DOHH2 (cell line): ENCODE measurements at regions not wholly inside any gene's neighbourhood (a gene's known extent, or its start where the extent isn't known, plus 50 kb on each side); places are given as distances from the start of the nearest gene placed in this dataset.

Experiments
- H3F3A ChIP-seq: fragments of 200-600 bp; sonication (generic), shearing (Covaris generic); 2 replicates; pipeline ENCODE4 v1.6.0; 2016; ENCODE audit warnings: antibody characterized with exemption, mild to moderate bottlenecking; ENCODE audit not compliant: control insufficient read depth, insufficient read depth
- H3K27ac ChIP-seq: fragments of 200-600 bp; sonication (generic); 2 replicates; pipeline ENCODE4 v1.5.1; 2014; ENCODE audit warnings: low read depth, mild to moderate bottlenecking, low read length, moderate library complexity
- H3K27me3 ChIP-seq: fragments of 200-600 bp; sonication (generic); 2 replicates; pipeline ENCODE4 v1.6.1; 2014; ENCODE audit warnings: mild to moderate bottlenecking, low read length, mixed read lengths; ENCODE audit not compliant: control insufficient read depth
- H3K36me3 ChIP-seq: fragments of 200-600 bp; sonication (generic); 2 replicates; pipeline ENCODE4 v1.6.1; 2014; ENCODE audit warnings: mild to moderate bottlenecking, low read length, moderate library complexity, mixed read lengths; ENCODE audit not compliant: control insufficient read depth
- H3K4me1 ChIP-seq: fragments of 200-600 bp; sonication (generic); 2 replicates; pipeline ENCODE4 v1.6.1; 2014; ENCODE audit warnings: mild to moderate bottlenecking, low read length, mixed read lengths; ENCODE audit not compliant: control insufficient read depth
- H3K4me2 ChIP-seq: fragments of 200-600 bp; sonication (generic); 2 replicates; pipeline ENCODE4 v1.6.0; 2014; ENCODE audit warnings: mild to moderate bottlenecking, low read length, moderate library complexity
- H3K4me3 ChIP-seq: fragments of 200-600 bp; sonication (generic); 2 replicates; pipeline ENCODE4 v1.5.1; 2014; ENCODE audit warnings: mild to moderate bottlenecking, low read length, mixed read lengths
- H3K79me2 ChIP-seq: fragments of 200-600 bp; sonication (generic); 2 replicates; pipeline ENCODE4 v1.6.1; 2014; ENCODE audit warnings: mild to moderate bottlenecking, low read length, mixed read lengths; ENCODE audit not compliant: control insufficient read depth
- H3K9me2 ChIP-seq: fragments of 200-600 bp; sonication (generic); replicated peaks from 2 replicates; pipeline ENCODE4 v1.6.1; 2014; ENCODE audit warnings: mild to moderate bottlenecking, low read length, mixed read lengths; ENCODE audit not compliant: control insufficient read depth
- H3K9me3 ChIP-seq: fragments of 200-600 bp; sonication (generic); 2 replicates; pipeline ENCODE4 v1.6.1; 2014; ENCODE audit warnings: antibody characterized with exemption, low read length, mixed read lengths; ENCODE audit not compliant: control insufficient read depth, insufficient read depth
- H4K20me1 ChIP-seq: fragments of 200-600 bp; sonication (generic); 2 replicates; pipeline ENCODE4 v1.6.0; 2014; ENCODE audit warnings: low read depth, mild to moderate bottlenecking, antibody characterized with exemption, low read length, moderate library complexity; ENCODE audit not compliant: control insufficient read depth, insufficient read depth
- EZH2phosphoT487 ChIP-seq: fragments of 200-600 bp; sonication (generic); IDR thresholded peaks from 2 replicates; pipeline ENCODE4 v1.6.1; 2017; ENCODE audit warnings: borderline replicate concordance, mild to moderate bottlenecking, antibody characterized with exemption, low read length, moderate library complexity, mixed read lengths
- TF ChIP-seq, protein P1 (sequence below): fragments of 200-600 bp; sonication (generic); IDR thresholded peaks from one replicate; pipeline ENCODE4 v1.5.1; 2014; ENCODE audit warnings: antibody characterized with exemption, mild to moderate bottlenecking, low read depth, low read length; ENCODE audit not compliant: poor library complexity, severe bottlenecking

DNA sequence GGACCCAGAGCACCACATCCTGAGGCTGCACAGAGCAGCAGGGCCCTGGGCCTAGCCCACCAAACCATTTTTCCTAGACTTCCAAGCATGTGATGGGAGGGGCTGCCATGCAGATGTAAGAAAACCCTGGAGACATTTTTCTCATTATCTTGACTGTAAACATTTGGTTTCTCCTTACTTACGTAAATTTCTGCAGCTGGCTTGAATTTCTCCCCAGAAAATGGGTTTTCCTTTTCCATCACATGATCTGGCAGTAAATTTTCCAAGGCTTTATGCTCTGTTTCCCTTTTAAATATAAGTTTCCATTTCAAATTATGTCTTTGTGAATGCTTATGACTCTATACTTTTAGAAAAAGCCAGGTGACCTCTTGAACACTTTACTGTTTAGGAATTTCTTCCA, 945.9 kb upstream of the NDST4 start:
- Histone ChIP-seq H3K9me2 (no peaks in the 10 kb centered on the region; the same call in 1 of the 2 replicates), H3K79me2 (no peaks in the 10 kb centered on the region), H3K4me2 (no peak overlapping the region), H3F3A (no peaks in the 10 kb centered on the region), H3K4me3 (no peak overlapping the region), H3K36me3 (no peaks in the 10 kb centered on the region), H3K4me1 (no peaks in the 10 kb centered on the region), H3K27me3 (no peaks in the 10 kb centered on the region), H4K20me1 (no peaks in the 10 kb centered on the region), H3K27ac (no peak overlapping the region), H3K9me3 (no peaks in the 10 kb centered on the region)
- TF ChIP-seq EZH2phosphoT487 = no peak
- TF ChIP-seq, protein P1, sequence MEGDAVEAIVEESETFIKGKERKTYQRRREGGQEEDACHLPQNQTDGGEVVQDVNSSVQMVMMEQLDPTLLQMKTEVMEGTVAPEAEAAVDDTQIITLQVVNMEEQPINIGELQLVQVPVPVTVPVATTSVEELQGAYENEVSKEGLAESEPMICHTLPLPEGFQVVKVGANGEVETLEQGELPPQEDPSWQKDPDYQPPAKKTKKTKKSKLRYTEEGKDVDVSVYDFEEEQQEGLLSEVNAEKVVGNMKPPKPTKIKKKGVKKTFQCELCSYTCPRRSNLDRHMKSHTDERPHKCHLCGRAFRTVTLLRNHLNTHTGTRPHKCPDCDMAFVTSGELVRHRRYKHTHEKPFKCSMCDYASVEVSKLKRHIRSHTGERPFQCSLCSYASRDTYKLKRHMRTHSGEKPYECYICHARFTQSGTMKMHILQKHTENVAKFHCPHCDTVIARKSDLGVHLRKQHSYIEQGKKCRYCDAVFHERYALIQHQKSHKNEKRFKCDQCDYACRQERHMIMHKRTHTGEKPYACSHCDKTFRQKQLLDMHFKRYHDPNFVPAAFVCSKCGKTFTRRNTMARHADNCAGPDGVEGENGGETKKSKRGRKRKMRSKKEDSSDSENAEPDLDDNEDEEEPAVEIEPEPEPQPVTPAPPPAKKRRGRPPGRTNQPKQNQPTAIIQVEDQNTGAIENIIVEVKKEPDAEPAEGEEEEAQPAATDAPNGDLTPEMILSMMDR = no peak

- Histone ChIP-seq H3K36me3 (no peaks in the 10 kb centered on the region), H3K79me2 (no peaks in the 10 kb centered on the region), H3K4me1 (no peaks in the 10 kb centered on the region), H3K4me2 (no peak overlapping the region), H4K20me1 (no peaks in the 10 kb centered on the region), H3K27ac (no peak overlapping the region), H3K9me3 (no peaks in the 10 kb centered on the region), H3K4me3 (no peak overlapping the region), H3K9me2 (no peaks in the 10 kb centered on the region), H3F3A (no peaks in the 10 kb centered on the region), H3K27me3 (no peaks in the 10 kb centered on the region)
- no peak for TF ChIP-seq EZH2phosphoT487
- TF ChIP-seq, protein P1 = no peak
Measured at GRCh38 chr4:116058129-116058528, 944.7 kb upstream of the NDST4 start.

DNA sequence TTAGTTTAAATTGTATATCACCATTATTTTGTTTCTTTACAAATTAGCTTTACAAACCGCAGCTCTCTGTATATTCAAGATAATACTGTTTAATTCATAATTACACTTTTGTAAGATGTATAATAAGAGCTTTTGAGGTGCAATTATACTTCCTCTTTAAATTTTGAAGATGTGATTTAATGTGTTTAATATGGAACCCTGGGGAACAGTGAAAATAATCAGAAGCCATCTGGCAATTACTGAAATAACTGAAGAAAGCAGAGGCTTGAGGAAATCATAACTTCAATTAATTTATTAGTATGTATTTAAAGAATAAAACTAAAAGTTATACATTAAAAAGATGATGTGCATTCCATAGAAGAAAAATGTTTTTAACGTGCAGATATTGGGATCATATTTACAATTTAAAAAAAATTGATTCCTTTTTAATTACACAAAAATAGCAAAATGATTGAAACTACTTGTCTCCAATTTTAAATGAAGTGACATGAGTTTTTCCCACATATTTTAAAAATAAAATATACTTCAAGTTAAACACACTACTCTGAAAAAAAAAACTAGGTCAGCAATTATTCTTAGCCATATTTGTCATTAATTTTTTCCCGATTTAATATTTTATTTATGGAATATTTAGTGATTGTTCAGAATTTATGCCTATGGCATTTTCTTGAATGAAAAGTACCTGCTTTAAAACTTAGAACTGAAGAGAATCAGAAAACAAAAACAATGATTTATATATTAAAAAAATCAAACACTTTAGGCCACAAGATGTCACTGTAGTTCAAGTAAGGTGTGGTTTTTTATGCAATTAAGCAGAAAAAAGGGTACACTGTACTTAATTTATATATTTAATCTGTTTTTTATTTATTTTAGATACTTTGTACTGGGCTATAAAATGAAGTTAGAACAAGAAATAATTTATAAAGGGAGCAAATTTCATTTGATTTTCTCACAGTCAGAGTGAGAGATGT, 942.7 kb upstream of the NDST4 start:
- H4K20me1 ChIP-seq = no peaks in the 10 kb centered on the region
- no peaks in the 10 kb centered on the region for H3K9me2 ChIP-seq
- H3K79me2 ChIP-seq = no peaks in the 10 kb centered on the region
- H3F3A ChIP-seq = no peaks in the 10 kb centered on the region
- no peak overlapping the region for H3K4me2 ChIP-seq
- no peak overlapping the region for H3K27ac ChIP-seq
- no peak for TF ChIP-seq EZH2phosphoT487
- TF ChIP-seq, protein P1 = no peak
- H3K4me1 ChIP-seq = no peaks in the 10 kb centered on the region
- no peaks in the 10 kb centered on the region for H3K9me3 ChIP-seq
- no peaks in the 10 kb centered on the region for H3K27me3 ChIP-seq
- no peak overlapping the region for H3K4me3 ChIP-seq
- no peaks in the 10 kb centered on the region for H3K36me3 ChIP-seq
